ENCODE measurements at regions not wholly inside any gene's neighbourhood (a gene's known extent, or its start where the extent isn't known, plus 50 kb on each side); places are given as distances from the start of the nearest gene placed in this dataset.
"Not testable (repeated sequence)": the region's sequence is repeated elsewhere in the genome, so short reads cannot be mapped to it uniquely, and the experiment has no call there.

DNA sequence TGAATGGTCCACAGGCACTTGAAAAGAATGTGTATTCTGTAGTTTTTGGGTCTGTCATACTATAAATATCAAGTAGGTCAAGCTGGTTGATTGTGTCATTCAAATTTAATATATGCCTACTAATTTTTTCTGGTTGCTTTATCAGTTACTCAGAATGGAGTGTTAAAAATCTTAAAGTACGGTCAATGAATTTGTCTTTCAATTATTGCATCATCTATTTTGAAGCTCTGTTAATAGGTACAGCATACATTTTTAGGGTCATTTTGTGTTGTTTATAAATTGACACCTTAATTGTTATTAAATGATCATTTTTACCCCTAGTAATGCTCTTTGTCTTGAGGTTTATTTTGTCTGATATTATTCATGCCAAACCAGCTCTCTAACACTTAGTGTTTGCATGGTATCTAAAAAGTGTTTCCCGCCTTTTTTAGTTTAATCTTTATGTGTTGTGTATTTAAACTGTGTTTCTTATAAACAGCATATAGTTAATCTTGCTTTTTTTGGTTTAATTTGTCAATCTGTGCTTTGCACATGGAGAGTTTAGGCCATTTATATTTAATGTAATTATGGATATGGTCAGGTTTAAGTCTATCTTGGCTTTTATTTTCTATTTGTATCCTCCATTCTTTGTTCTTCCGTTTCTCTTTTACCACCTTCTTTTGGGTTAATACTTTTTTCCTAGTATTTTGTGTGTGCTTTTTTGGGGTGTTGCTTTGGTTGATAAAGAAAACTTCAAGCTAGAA lies 204.9 kb upstream of the EEF2KMT start:
- no peak overlapping the region for H3K4me3 ChIP-seq (ENCODE audit: insufficient read depth, low read depth, low read length)
- no peaks in the 10 kb centered on the region for H3K27me3 ChIP-seq (ENCODE audit: control insufficient read depth, insufficient read depth, low read length, poor library complexity, severe bottlenecking)
- 100% methylated on average over 1 to 3 of the region's 3 CpGs for WGBS, 2 experiments
- H3K4me1 ChIP-seq (ENCODE audit: control insufficient read depth, insufficient read depth, low read length), result no peaks in the 10 kb centered on the region
- no peaks in the 10 kb centered on the region for H3K9me3 ChIP-seq (ENCODE audit: control insufficient read depth, low read length)
- no peaks in the 10 kb centered on the region for H3K36me3 ChIP-seq (ENCODE audit: control insufficient read depth, insufficient read depth, low read length)
- no peak overlapping the region for H3K27ac ChIP-seq (ENCODE audit: insufficient read depth, low read depth, low read length, poor library complexity, severe bottlenecking)

DNA sequence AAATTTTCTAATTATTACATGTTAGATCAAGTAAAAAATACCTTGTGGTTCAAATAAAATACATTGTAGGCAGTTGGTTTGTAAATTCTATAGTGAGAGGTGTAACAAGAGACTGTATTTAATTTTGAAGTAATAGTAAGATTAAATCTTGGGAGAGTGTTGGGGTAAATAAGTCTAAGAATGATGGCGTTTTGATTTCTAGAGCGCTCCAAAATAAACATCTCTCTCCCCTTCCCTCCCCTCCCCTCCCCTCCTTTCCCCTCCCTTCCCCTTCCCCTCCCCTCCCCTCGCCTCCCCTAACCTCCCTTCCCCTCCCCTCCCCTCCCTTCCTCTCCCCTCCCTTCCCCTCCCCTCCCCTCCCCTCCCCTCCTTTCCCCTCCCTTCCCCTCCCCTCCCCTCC lies 200.6 kb upstream of the EEF2KMT start:
- Histone ChIP-seq H3K36me3 (ENCODE audit: control insufficient read depth, insufficient read depth, low read length) (no peaks in the 10 kb centered on the region), H3K9me3 (ENCODE audit: control insufficient read depth, low read length) (no peaks in the 10 kb centered on the region), H3K27me3 (ENCODE audit: control insufficient read depth, insufficient read depth, low read length, poor library complexity, severe bottlenecking) (no peaks in the 10 kb centered on the region), H3K4me3 (ENCODE audit: insufficient read depth, low read depth, low read length) (no peak overlapping the region), H3K27ac (ENCODE audit: insufficient read depth, low read depth, low read length, poor library complexity, severe bottlenecking) (no peak overlapping the region), H3K4me1 (ENCODE audit: control insufficient read depth, insufficient read depth, low read length) (no peaks in the 10 kb centered on the region)
- WGBS, 2 experiments, result no CpG with 5 or more reads among the region's 3 CpGs

DNA sequence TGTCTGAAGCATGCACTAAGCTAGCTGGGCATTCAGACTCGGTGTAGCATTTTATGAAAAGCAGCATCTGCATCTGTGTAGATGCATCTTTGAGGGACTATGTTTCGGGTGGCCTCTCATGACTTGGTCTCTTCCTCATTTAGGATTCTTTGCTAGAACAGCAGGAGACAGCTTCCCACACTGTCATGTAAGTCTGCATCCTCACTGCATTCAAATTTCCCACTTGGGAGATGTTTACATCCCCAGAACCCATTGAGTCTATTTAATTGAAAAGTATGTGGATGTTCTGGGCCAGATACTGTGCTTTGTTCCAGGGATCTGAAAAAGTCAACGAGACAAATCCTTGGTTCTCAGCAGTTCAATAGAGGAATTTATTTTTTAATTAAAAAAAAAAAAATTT lies 198.6 kb upstream of the EEF2KMT start:
- H3K9me3 ChIP-seq (ENCODE audit: control insufficient read depth, low read length), result no peaks in the 10 kb centered on the region
- H3K27me3 ChIP-seq (ENCODE audit: control insufficient read depth, insufficient read depth, low read length, poor library complexity, severe bottlenecking), result no peaks in the 10 kb centered on the region
- 74% methylated on average over 2 to 3 of the region's 3 CpGs for WGBS, 2 experiments
- no peaks in the 10 kb centered on the region for H3K4me1 ChIP-seq (ENCODE audit: control insufficient read depth, insufficient read depth, low read length)
- no peaks in the 10 kb centered on the region for H3K36me3 ChIP-seq (ENCODE audit: control insufficient read depth, insufficient read depth, low read length)
- H3K4me3 ChIP-seq (ENCODE audit: insufficient read depth, low read depth, low read length), result no peak overlapping the region
- H3K27ac ChIP-seq (ENCODE audit: insufficient read depth, low read depth, low read length, poor library complexity, severe bottlenecking), result no peak overlapping the region

DNA sequence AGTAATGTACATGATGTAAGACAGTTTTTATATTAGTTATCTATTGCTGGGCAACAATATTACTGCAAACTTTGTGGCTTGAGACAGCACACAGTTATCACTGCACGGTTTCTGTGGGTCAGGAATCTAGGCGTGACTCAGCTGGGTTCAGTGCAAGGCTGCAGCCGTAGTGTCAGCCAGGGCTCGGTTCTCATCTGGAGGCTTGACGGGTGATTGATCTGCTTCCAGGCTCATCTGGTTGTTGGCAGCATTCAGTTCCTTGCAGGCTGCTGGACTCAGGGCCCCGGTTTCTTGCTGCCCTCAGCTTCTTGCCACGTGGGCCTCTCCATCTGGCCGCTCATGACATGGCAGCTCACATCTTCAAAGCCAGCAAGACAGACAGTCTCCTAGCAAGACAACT lies 197.7 kb upstream of the EEF2KMT start:
- not testable (repeated sequence) for H3K4me1 ChIP-seq (ENCODE audit: control insufficient read depth, insufficient read depth, low read length); H3K27me3 ChIP-seq (ENCODE audit: control insufficient read depth, insufficient read depth, low read length, poor library complexity, severe bottlenecking); H3K27ac ChIP-seq (ENCODE audit: insufficient read depth, low read depth, low read length, poor library complexity, severe bottlenecking); H3K36me3 ChIP-seq (ENCODE audit: control insufficient read depth, insufficient read depth, low read length); H3K9me3 ChIP-seq (ENCODE audit: control insufficient read depth, low read length); H3K4me3 ChIP-seq (ENCODE audit: insufficient read depth, low read depth, low read length)
- 78 to 79% methylated on average over 8 of the region's 8 CpGs for WGBS, 2 experiments

DNA sequence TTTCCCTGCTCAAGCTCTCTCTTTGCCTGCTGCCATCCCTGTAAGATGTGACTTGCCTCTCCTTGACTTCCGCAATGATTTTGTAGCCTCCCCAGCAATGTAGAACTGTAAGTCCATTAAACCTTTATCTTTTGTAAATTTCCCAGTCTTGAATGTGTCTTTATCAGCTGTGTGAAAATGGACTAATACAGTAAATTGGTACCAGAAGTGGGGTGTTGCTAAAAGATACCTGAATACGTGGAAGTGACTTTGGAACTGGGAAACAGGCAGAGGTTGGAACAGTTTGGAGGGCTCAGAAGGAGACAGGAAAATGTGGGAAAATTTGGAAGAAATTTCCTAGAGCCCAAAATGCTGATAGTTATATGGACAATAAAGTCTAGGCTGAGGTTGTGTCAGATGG lies 184.6 kb upstream of the EEF2KMT start:
- H3K4me1 ChIP-seq (ENCODE audit: control insufficient read depth, insufficient read depth, low read length); H3K9me3 ChIP-seq (ENCODE audit: control insufficient read depth, low read length); H3K27ac ChIP-seq (ENCODE audit: insufficient read depth, low read depth, low read length, poor library complexity, severe bottlenecking); H3K36me3 ChIP-seq (ENCODE audit: control insufficient read depth, insufficient read depth, low read length); H3K4me3 ChIP-seq (ENCODE audit: insufficient read depth, low read depth, low read length); H3K27me3 ChIP-seq (ENCODE audit: control insufficient read depth, insufficient read depth, low read length, poor library complexity, severe bottlenecking): not testable (repeated sequence)
- 93% methylated on average over 2 of the region's 2 CpGs for WGBS, 2 experiments

DNA sequence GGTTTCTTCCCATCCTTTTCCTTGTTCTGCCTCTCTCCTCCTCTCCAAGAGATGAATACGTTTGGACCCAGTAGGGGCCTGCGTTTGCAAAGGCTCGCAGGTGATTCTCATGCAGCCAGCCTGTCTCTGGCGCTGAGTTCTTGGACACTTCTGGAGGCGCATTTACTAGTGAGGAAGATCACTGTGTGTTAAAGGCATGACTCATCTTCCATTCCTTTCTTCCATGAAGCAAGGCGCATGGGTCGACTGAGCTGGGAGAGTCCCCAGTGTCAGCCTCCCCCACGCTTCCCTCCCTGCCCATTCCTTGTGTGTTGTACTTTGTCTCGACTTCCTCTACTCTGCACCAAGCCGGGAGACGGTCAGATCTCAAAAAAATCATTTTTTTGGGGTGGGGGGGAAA lies 159.9 kb upstream of the EEF2KMT start:
- Histone ChIP-seq H3K9me3 (ENCODE audit: control insufficient read depth, low read length) (no peaks in the 10 kb centered on the region), H3K27me3 (ENCODE audit: control insufficient read depth, insufficient read depth, low read length, poor library complexity, severe bottlenecking) (no peaks in the 10 kb centered on the region), H3K36me3 (ENCODE audit: control insufficient read depth, insufficient read depth, low read length) (no peaks in the 10 kb centered on the region), H3K4me3 (ENCODE audit: insufficient read depth, low read depth, low read length) (no peak overlapping the region), H3K4me1 (ENCODE audit: control insufficient read depth, insufficient read depth, low read length) (no peaks in the 10 kb centered on the region), H3K27ac (ENCODE audit: insufficient read depth, low read depth, low read length, poor library complexity, severe bottlenecking) (no peak overlapping the region)
- 66 to 77% methylated on average over 11 of the region's 11 CpGs for WGBS, 2 experiments

DNA sequence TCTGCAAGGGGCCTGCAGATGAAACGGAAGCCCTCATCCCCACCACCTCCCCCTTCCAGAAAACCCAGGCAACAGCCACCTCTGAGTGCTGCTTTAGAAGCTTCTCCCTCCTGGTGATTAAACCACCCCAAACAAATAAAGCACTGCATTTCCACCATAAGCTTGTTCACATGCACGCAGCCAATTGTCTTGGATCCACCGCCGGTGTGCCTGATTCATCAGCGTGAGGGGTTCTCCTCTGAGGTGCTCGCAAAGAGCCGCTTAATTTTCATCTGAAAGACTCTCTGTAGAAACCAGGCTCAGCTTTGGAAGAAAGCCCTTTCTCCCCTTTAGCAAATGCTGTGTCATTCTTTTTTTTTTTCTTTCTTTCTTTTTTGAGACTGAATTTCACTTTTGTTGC lies 155.2 kb upstream of the EEF2KMT start:
- Histone ChIP-seq H3K27me3 (ENCODE audit: control insufficient read depth, insufficient read depth, low read length, poor library complexity, severe bottlenecking) (no peaks in the 10 kb centered on the region), H3K9me3 (ENCODE audit: control insufficient read depth, low read length) (no peaks in the 10 kb centered on the region), H3K4me1 (ENCODE audit: control insufficient read depth, insufficient read depth, low read length) (no peaks in the 10 kb centered on the region), H3K4me3 (ENCODE audit: insufficient read depth, low read depth, low read length) (no peak overlapping the region), H3K27ac (ENCODE audit: insufficient read depth, low read depth, low read length, poor library complexity, severe bottlenecking) (no peak overlapping the region), H3K36me3 (ENCODE audit: control insufficient read depth, insufficient read depth, low read length) (no peaks in the 10 kb centered on the region)
- WGBS, 2 experiments, result 4 to 7% methylated on average over 7 of the region's 7 CpGs

DNA sequence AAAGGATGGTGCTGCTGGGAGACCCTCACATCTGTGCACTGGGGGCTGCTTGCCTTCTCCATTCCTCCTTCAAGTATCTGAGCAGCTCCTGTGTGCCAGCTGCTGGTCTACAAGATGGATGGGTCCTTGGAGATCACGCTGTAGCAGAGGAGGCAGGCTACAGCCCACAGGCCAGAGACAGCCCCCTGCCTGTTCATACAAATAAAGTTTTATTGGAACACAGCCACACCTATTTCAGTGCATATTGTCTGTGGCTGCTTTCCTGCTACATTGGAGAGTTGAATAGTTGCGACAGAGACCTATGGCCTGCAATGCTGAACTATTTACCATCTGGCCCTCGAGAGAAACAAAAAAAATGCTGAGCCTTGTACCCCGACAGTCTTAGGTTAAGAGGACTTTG lies 149.8 kb upstream of the EEF2KMT start:
- not testable (repeated sequence) for H3K4me3 ChIP-seq (ENCODE audit: insufficient read depth, low read depth, low read length); H3K4me1 ChIP-seq (ENCODE audit: control insufficient read depth, insufficient read depth, low read length); H3K9me3 ChIP-seq (ENCODE audit: control insufficient read depth, low read length); H3K36me3 ChIP-seq (ENCODE audit: control insufficient read depth, insufficient read depth, low read length); H3K27ac ChIP-seq (ENCODE audit: insufficient read depth, low read depth, low read length, poor library complexity, severe bottlenecking); H3K27me3 ChIP-seq (ENCODE audit: control insufficient read depth, insufficient read depth, low read length, poor library complexity, severe bottlenecking)
- 67 to 94% methylated on average over 3 to 4 of the region's 4 CpGs for WGBS, 2 experiments

DNA sequence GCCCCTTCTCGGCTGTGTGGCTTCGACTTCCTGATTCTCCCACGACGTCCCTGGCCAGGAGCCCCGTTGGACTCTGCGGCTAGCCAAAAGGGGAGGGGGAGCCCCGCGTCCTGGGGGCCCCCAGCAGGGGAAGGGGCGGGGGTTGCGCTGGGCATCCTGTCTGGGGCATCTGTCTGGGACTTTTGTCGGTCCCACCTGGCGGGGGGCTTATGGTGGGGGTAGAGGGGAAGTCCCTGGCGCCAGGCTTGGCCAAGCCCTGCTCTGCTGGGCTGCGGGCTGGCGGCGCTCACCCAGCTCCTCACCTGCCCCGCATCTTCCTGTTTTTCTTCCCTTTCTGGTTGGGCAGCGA lies 142.7 kb upstream of the EEF2KMT start:
- H3K27ac ChIP-seq (ENCODE audit: insufficient read depth, low read depth, low read length, poor library complexity, severe bottlenecking); H3K4me1 ChIP-seq (ENCODE audit: control insufficient read depth, insufficient read depth, low read length); H3K36me3 ChIP-seq (ENCODE audit: control insufficient read depth, insufficient read depth, low read length); H3K9me3 ChIP-seq (ENCODE audit: control insufficient read depth, low read length): not testable (repeated sequence)
- peaks cover 22% of the 10 kb centered on the region for H3K27me3 ChIP-seq (ENCODE audit: control insufficient read depth, insufficient read depth, low read length, poor library complexity, severe bottlenecking)
- 0 to 1% methylated on average over 11 to 13 of the region's 18 CpGs for WGBS, 2 experiments
- peak overlapping the region; percentile 34 for H3K4me3 ChIP-seq (ENCODE audit: insufficient read depth, low read depth, low read length)

DNA sequence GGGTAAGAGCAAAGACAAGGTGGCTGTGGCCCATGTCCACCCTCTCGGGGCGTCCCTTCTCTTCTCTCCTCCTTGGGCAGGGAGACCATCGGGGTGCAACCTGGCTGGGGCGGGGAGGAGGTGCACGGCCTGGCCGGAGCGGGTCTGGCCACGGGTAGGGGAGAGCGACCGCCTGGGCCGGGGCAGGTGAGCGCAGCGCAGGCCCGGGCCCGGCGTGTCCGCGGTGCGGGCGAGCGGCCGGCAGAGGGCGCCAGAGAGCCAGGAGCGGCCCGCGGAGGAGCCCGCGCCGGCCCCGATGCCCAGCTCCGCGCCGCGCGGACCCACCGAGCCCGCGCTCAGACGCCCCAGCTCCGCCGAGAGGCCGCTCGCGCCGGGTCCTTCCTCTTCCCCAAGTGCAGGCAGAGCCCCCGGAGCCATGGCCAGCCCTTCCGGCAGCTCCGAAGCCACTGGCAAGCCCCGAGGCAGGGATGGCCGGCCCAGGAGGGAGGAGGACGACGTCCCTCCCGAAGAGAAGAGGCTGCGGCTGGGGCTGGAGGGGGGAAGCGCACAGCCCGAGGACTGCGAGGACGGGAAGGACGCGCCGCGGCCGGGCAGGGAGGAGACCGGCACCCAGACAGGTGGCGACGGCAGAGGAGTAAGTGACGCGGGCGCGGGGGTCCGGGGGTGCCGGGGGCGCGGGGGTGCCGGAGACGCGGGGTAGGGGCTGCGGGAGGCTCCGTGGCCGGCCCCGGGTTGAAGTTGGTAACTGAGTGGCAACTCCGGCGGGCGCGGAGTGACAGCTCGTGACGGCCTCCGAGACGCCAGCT lies 142.1 kb upstream of the EEF2KMT start:
- 2% methylated on average over 66 to 74 of the region's 89 CpGs for WGBS, 2 experiments
- H3K27ac ChIP-seq (ENCODE audit: insufficient read depth, low read depth, low read length, poor library complexity, severe bottlenecking); H3K36me3 ChIP-seq (ENCODE audit: control insufficient read depth, insufficient read depth, low read length); H3K9me3 ChIP-seq (ENCODE audit: control insufficient read depth, low read length); H3K4me1 ChIP-seq (ENCODE audit: control insufficient read depth, insufficient read depth, low read length): not testable (repeated sequence)
- peaks cover 22% of the 10 kb centered on the region for H3K27me3 ChIP-seq (ENCODE audit: control insufficient read depth, insufficient read depth, low read length, poor library complexity, severe bottlenecking)
- peak overlapping the region; percentile 34 for H3K4me3 ChIP-seq (ENCODE audit: insufficient read depth, low read depth, low read length)
